ENCODE measurements at regions not wholly inside any gene's neighbourhood (a gene's known extent, or its start where the extent isn't known, plus 50 kb on each side); places are given as distances from the start of the nearest gene placed in this dataset.
A peak's percentile ranks its signal among the peaks of the same experiment; 100 is the strongest.

GRCh38 chr5:146962801-146963355 is 84.3 kb upstream of the PPP2R2B start:
- Mint-ChIP-seq H3K27me3 (ENCODE audit: insufficient read depth) (no peaks in the 10 kb centered on the region), H3K4me1 (peaks cover 18% of the 10 kb centered on the region), H3K36me3 (ENCODE audit: low read depth) (no peaks in the 10 kb centered on the region), H3K4me3 (no peak overlapping the region), H3K9me3 (no peaks in the 10 kb centered on the region), H3K27ac (no peak overlapping the region)
- no peak overlapping the region for H3K4me3 ChIP-seq (ENCODE audit: low read length)
- DNase-seq = no peak
- no peak for TF ChIP-seq CTCF (conservative IDR thresholded peaks at IDR 0.05)
- H3K36me3 ChIP-seq (ENCODE audit: control insufficient read depth, insufficient read depth, low read length) = no peaks in the 10 kb centered on the region
- no peaks in the 10 kb centered on the region for H3K9me3 ChIP-seq (ENCODE audit: control insufficient read depth, low read length)
- no peaks in the 10 kb centered on the region for H3K4me1 ChIP-seq (ENCODE audit: control insufficient read depth, insufficient read depth, low read length)
- no peak overlapping the region for H3K9ac ChIP-seq (ENCODE audit: extremely low read depth, low read length, poor library complexity, severe bottlenecking)
- WGBS, 2 experiments (ENCODE audit: insufficient coverage in 1 of 2, insufficient read length in 1 of 2) = 100% methylated on average over 1 of the region's 1 CpG; no CpG with 5 or more reads in 1 of the 2 experiments
- H3K27ac ChIP-seq (ENCODE audit: low read depth, low read length) = no peak overlapping the region
- H3K27me3 ChIP-seq (ENCODE audit: control insufficient read depth, insufficient read depth, low read length, poor library complexity, severe bottlenecking) = no peaks in the 10 kb centered on the region

- DNase-seq = peak; percentile 88
- WGBS, 2 experiments (ENCODE audit: insufficient coverage in 1 of 2, insufficient read length in 1 of 2) = 49% methylated on average over 12 to 15 of the region's 15 CpGs
- Histone ChIP-seq H3K9me3 (ENCODE audit: control insufficient read depth, low read length) (no peaks in the 10 kb centered on the region), H3K27ac (ENCODE audit: low read depth, low read length) (no peak overlapping the region), H3K27me3 (ENCODE audit: control insufficient read depth, insufficient read depth, low read length, poor library complexity, severe bottlenecking) (no peaks in the 10 kb centered on the region), H3K36me3 (ENCODE audit: control insufficient read depth, insufficient read depth, low read length) (no peaks in the 10 kb centered on the region), H3K4me3 (ENCODE audit: low read length) (no peak overlapping the region), H3K4me1 (ENCODE audit: control insufficient read depth, insufficient read depth, low read length) (no peaks in the 10 kb centered on the region), H3K9ac (ENCODE audit: extremely low read depth, low read length, poor library complexity, severe bottlenecking) (no peak overlapping the region)
- Mint-ChIP-seq H3K27ac (no peak overlapping the region), H3K4me1 (peaks cover 11% of the 10 kb centered on the region), H3K9me3 (no peaks in the 10 kb centered on the region), H3K36me3 (ENCODE audit: low read depth) (no peaks in the 10 kb centered on the region), H3K4me3 (no peak overlapping the region), H3K27me3 (ENCODE audit: insufficient read depth) (peaks cover 2% of the 10 kb centered on the region)
- TF ChIP-seq CTCF (conservative IDR thresholded peaks at IDR 0.05) = peak; percentile 89
Observed at GRCh38 chr5:146965761-146966659, 87.5 kb upstream of the PPP2R2B start.

- 85 to 94% methylated on average over 3 to 5 of the region's 5 CpGs for WGBS, 2 experiments (ENCODE audit: insufficient coverage in 1 of 2, insufficient read length in 1 of 2)
- Mint-ChIP-seq H3K9me3 (no peaks in the 10 kb centered on the region), H3K4me1 (peaks cover 11% of the 10 kb centered on the region), H3K36me3 (ENCODE audit: low read depth) (no peaks in the 10 kb centered on the region), H3K27ac (no peak overlapping the region), H3K4me3 (no peak overlapping the region), H3K27me3 (ENCODE audit: insufficient read depth) (peaks cover 2% of the 10 kb centered on the region)
- Histone ChIP-seq H3K4me3 (ENCODE audit: low read length) (no peak overlapping the region), H3K9me3 (ENCODE audit: control insufficient read depth, low read length) (no peaks in the 10 kb centered on the region), H3K27me3 (ENCODE audit: control insufficient read depth, insufficient read depth, low read length, poor library complexity, severe bottlenecking) (no peaks in the 10 kb centered on the region), H3K27ac (ENCODE audit: low read depth, low read length) (no peak overlapping the region), H3K4me1 (ENCODE audit: control insufficient read depth, insufficient read depth, low read length) (no peaks in the 10 kb centered on the region), H3K36me3 (ENCODE audit: control insufficient read depth, insufficient read depth, low read length) (no peaks in the 10 kb centered on the region), H3K9ac (ENCODE audit: extremely low read depth, low read length, poor library complexity, severe bottlenecking) (no peak overlapping the region)
- TF ChIP-seq CTCF (conservative IDR thresholded peaks at IDR 0.05) = no peak
- DNase-seq = no peak
Observed at GRCh38 chr5:146967646-146968045, 89.1 kb upstream of the PPP2R2B start.

Data from endodermal cell (in vitro differentiated cells).